NCI-H774 (cell line): ENCODE measurements at regions not wholly inside any gene's neighbourhood (a gene's known extent, or its start where the extent isn't known, plus 50 kb on each side); places are given as distances from the start of the nearest gene placed in this dataset.
A peak's percentile ranks its signal among the peaks of the same experiment; 100 is the strongest.

Experiments
- DNase-seq: peaks from one replicate; lab custom pipeline; 2025; lab: John Stamatoyannopoulos, UW

DNA sequence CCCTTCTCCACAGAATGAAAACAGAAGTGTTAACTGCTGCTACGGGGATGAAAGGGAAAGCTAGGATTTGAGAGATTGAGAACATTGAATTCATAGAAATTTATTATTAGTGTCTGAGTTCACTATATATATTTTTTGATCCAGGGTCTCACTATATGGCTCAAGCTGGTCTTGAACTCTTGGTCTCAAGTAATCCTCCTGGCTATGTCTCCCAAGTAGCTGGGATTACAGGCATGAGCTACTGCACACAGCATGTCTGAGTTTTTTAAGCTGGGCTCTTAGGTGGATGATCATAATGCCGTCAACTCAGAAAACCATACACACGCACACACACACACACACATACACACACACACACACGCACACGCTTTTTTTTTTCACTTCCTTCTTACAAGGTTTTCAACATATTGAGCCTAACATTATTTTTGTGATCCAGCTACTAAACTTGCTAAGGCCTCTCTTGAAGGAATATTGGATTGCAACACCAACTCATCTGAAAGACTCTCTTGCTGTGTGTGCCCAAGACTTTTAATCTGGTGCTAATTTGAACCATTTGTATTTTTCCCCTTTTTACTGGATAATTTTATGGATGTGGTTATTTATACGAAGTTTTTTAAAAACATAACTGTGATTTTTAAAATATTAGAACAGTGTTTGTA is 1045.4 kb downstream of the DTWD2 start:
- no peak for DNase-seq

GRCh38 chr5:117893211-117893610 is 1095.1 kb downstream of the DTWD2 start:
- no peak for DNase-seq

- DNase-seq = no peak
These were observed 1096.0 kb downstream of the DTWD2 start for GRCh38 chr5:117892360-117892759.

DNA sequence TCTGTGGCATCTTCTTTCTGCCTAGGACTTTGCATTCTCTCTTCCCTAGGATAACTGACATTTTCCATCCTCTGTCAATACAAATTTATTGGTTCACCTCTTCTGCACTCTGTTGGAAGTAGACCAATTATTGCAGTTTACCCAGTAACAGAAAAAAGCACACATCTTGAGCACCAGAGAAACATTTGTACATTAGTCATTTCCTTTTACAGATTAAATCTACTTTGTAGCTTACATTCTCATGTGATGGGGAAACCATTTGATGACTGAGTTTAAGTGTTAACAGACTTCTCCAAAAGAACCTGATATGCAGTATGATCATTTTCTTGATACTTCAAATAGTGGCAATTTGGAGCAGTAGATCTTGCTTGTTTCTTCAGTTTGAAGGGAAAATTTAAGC is 1098.8 kb downstream of the DTWD2 start:
- DNase-seq = no peak

GRCh38 chr5:117888688-117889087 is 1099.7 kb downstream of the DTWD2 start:
- no peak for DNase-seq

DNA sequence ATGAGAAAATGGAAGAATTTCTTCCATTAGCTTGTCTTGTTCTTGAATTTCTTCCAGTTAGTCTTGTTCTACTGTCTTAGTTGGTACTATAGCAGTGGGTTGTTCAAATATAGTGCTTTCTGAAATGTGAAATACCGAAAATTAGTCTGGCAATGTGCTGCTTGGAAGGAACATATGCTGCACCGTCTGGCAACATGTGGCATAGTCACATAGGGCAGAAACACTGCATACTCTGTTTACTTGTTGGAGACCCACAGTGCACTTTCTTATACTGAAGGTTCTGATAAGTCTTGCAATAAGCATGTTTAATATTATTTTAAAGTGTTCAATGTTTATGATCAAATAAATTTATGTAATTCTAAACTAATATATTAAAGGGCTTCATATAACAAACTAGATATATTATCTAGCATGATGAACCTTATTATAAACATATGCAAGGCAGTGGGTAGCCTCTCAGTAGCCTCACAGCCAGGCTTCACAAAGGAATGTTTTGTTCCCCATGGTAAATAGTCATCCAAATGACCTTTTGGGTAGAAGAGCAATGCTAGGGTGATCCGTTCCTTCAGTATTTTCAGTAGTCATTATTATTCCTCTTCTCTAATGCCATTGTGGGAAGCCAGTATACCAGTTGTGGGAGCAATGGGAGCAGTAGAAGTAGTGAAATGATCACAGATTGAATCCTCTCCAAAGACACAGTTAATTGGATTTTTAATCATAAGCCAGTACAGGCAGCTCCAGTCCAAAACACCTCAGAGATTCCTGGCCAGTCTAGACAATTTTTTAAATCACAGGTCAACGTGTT is 1106.7 kb downstream of the DTWD2 start:
- no peak for DNase-seq

- DNase-seq = peak; percentile 4
These were observed 1107.4 kb downstream of the DTWD2 start for GRCh38 chr5:117880932-117881331.

DNA sequence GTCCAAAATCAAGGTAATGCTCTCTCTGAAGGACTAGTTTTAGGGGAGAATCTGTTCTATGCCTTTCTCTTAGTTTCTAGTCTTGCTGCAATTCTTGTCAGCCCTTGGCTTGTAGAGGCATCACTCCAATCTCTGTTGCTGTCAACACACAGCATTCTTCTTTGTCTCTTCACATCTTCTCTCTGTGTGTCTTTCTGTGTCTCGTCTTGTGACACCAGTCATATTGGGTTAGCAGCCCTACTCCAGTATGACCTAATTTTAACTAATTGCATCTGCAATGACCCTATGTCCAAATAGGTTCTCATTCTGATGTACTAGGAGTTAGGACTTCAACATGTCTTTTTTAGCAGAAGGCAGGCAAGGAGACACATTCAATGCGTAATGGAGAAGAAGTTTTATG is 1110.6 kb downstream of the DTWD2 start:
- DNase-seq = no peak

GRCh38 chr5:117872798-117873368 is 1115.5 kb downstream of the DTWD2 start:
- no peak for DNase-seq

DNA sequence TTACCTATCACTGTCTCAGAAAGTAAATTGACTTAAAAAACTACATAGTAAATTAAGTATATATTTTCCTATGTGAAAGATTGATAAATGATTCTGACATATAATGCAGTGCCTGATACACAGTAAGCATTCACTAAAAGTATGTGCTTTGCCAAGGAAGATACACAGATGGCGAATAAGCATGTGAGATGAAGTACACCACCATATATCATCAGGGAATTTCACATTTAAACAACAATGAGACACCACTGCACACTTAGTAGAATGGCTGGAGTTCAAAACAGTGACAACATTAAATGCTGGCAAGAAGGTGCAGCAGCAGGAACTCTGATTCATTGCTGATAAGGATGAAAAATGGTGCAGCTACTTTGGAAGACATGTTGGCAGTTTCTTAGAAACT is 1118.8 kb downstream of the DTWD2 start:
- DNase-seq = no peak

DNA sequence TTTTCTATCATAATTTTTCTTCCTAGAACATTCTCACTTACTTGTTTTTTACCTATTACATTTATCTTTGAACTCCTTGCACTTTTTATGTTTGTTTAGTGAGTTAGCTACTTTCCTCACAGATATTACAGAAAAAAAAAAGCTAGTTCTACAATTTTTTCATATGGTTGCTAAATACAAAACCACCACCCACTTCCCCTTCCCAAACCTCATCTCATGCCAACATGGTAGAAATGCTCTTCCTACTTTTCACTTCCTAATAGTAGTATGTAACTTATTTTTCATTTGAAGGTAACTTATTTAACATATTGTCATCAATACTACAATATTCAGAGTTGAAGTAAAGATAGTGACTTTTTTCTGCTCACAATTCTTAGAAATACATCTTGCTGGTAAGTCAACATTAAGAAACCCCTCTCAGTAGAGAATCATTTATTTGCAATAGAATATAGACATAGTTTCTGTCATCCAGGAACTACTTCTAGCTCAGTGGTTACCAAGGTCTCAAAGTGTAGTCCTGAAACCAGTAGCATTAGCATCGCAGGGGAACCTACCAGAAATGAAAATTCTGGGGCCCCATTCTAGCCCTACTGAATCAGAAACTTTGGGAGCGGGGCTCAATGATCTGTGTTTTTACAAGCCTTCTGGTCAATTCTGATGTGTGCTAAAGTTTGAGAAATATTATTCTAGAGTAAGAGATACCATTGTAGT is 1124.6 kb downstream of the DTWD2 start:
- no peak for DNase-seq

- no peak for DNase-seq
These were observed 1127.8 kb downstream of the DTWD2 start for GRCh38 chr5:117860550-117860949.

- DNase-seq = no peak
These were observed 1129.2 kb downstream of the DTWD2 start for GRCh38 chr5:117859176-117859575.

DNA sequence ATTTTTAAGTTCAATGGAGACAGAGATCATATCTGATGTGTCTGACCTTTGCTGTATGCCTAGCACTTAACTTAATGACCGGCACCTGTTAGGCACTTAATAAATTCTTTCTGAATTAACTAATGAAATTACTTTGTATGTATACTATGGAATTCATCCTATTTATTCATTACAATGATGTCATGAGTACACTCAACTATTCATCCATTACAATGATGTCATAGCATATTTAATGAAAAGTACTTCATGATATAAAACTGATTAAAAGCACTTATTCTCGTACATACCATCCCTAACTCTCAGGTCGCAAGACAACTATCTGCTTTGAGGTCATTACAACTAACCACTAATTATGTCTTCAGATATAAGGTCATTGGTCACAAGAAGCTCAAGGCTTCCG is 1131.6 kb downstream of the DTWD2 start:
- DNase-seq = no peak

- no peak for DNase-seq
These were observed 1150.6 kb downstream of the DTWD2 start for GRCh38 chr5:117837786-117838185.

DNA sequence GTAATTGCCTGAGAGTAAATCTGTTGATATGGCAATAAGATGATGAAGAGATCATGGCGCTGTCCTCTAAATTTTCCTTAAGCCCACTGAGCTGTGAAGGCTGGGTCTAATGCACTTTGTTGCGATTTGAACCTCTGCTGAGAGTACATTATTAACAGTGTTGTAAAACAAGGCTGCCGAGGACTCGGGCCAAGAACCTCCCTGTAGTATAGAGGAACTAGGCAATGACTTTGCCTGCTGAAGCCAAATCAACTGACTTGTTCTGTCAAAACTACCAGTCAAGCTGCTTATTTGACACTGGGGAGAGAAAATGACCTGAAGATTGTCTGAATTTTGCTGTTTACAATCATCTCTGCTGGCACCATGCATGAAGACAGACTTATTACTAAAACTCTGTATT is 1154.7 kb downstream of the DTWD2 start:
- DNase-seq = no peak

- DNase-seq = no peak
These were observed 1158.7 kb downstream of the DTWD2 start for GRCh38 chr5:117829646-117830045.

- no peak for DNase-seq
These were observed 1174.5 kb downstream of the DTWD2 start for GRCh38 chr5:117813850-117814249.

GRCh38 chr5:117812861-117813260 is 1175.5 kb downstream of the DTWD2 start:
- DNase-seq = no peak

GRCh38 chr5:117809251-117809650 is 1179.1 kb downstream of the DTWD2 start:
- no peak for DNase-seq

DNA sequence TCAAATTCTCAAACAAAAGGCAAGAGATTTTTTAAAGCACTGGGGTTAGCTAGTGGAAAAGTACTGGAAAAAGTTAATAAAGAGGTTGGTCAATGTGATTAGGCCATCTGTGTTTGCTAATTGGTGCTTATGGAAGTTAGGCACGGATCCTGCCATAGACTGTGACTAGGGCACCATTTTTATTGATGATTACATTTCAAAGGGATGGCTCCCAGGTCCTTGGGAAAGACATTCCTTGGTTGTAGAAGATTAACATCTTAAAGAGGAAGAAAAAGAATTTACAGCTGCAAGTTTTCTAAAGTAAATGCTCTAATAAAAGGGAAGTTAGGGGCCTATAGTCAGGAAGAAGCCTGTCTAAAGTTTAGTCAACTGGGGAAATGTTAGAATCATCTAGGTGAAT is 1183.3 kb downstream of the DTWD2 start:
- DNase-seq = no peak

- DNase-seq = no peak
These were observed 1184.8 kb downstream of the DTWD2 start for GRCh38 chr5:117803533-117803932.

DNA sequence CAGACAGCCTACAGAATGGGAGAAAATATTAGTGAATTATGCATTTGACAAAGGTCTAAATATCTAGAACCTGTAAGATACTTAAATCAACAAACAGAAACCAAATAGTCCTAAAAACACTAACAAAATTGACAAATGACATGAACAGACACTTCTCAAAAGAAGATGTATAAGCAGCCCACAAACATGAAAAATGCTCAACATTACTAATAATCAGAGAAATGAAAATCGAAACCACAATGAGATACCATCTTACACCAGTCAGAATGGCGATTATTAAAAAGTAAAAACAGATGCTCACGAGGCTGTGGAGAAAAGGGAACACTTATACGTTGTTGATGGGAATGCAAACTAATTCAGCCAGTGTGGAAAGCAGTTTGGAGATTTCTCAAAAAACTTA is 1186.8 kb downstream of the DTWD2 start:
- no peak for DNase-seq
